Epithelial cell of proximal tubule (primary cell): ENCODE measurements at regions not wholly inside any gene's neighbourhood (a gene's known extent, or its start where the extent isn't known, plus 50 kb on each side); places are given as distances from the start of the nearest gene placed in this dataset.
"Not testable (repeated sequence)": the region's sequence is repeated elsewhere in the genome, so short reads cannot be mapped to it uniquely, and the experiment has no call there.

Source experiments
- DNase-seq: peaks from one replicate; pipeline ENCODE4 v3.0.0-alpha.2; 2011; ENCODE audit warnings: low read depth
- H3K4me3 ChIP-seq: 2 replicates; pipeline ENCODE4 v1.5.1; 2011; ENCODE audit warnings: low read depth, mild to moderate bottlenecking, low read length
- CTCF ChIP-seq: conservative IDR thresholded peaks from 2 replicates; pipeline ENCODE4 v1.5.1; 2012; ENCODE audit warnings: low read depth, mild to moderate bottlenecking, low read length

GRCh38 chr1:56092684-56093570 is 486.4 kb downstream of the PLPP3 start:
- TF ChIP-seq CTCF: no peak
- no peak overlapping the region for H3K4me3 ChIP-seq
- no peak for DNase-seq

GRCh38 chr1:56089826-56090225 is 489.5 kb downstream of the PLPP3 start:
- not testable (repeated sequence) for DNase-seq, H3K4me3 ChIP-seq

GRCh38 chr1:56084246-56084645 is 495.1 kb downstream of the PLPP3 start:
- TF ChIP-seq CTCF: no peak
- no peak for DNase-seq
- H3K4me3 ChIP-seq: no peak overlapping the region

GRCh38 chr1:56081736-56082135 is 497.6 kb downstream of the PLPP3 start:
- DNase-seq: no peak
- no peak for TF ChIP-seq CTCF
- H3K4me3 ChIP-seq: no peak overlapping the region

DNA sequence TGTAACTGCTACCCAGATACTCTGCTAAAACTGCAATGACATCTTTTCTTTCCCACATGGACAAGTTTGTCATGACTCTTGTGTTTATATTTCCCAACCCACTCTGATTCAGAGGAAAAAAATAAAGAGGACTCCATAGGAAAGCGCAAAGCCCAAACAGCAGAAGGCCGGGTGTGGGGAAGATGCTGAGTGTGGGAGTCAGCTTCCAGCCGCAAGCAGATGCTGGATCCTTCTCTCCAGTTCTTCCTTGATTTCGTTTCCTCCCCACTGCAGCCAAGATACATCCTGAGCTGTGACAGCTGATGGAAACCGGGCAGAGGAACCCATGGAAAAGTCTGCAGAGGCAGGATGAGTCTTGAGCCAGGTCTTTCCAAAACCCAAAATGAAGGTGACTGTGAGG is 498.2 kb downstream of the PLPP3 start:
- H3K4me3 ChIP-seq: no peak overlapping the region
- no peak for DNase-seq
- no peak for TF ChIP-seq CTCF

DNA sequence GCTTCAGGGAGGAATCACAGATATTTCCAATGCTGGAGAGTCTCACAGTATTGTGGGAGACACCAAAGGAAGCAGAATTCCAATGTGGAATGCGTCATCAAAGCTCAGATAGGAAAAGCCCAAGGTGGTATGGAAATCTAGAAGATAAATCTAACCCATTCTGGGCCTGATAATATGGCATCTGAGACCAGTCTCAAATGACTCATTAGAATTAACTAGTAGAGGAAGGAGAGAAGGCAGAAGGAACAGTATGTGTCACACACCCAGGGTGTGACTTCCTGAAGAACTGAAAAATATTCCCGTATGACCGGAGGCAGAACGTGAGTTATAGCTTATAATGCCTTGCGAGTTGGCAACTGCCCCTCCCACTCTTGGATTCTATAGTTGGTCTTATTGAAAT is 499.2 kb downstream of the PLPP3 start:
- no peak for DNase-seq
- H3K4me3 ChIP-seq: no peak overlapping the region
- no peak for TF ChIP-seq CTCF

GRCh38 chr1:56079391-56079790 is 500.0 kb downstream of the PLPP3 start:
- TF ChIP-seq CTCF: no peak
- DNase-seq: no peak
- no peak overlapping the region for H3K4me3 ChIP-seq
